ENCODE measurements at regions not wholly inside any gene's neighbourhood (a gene's known extent, or its start where the extent isn't known, plus 50 kb on each side); places are given as distances from the start of the nearest gene placed in this dataset.

DNA sequence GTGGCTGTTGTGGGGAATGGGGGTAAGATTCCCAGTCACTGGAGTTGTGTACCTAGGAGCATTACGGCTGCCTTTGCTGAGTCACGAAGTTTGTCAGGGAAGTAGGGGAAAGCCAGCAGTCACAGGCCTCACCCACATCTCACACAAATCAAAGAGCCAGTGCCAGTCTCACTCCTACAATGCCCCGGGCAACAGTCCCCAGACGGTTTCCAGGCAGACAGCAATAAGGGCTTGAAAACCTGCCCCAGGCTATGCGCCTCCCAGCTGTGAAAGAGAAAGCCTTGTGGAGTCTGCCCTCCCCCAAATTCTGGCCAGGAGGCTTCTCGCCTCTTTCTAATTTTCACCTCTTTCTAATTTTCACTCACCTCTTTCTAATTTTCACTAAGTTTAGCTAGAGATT, 142.3 kb upstream of the EDNRB start:
- TF ChIP-seq YEATS2 (CRISPR knock-in tag; IDR thresholded peaks at IDR 0.05; ENCODE audit: borderline replicate concordance) (no peak), CEBPB (IDR thresholded peaks at IDR 0.05; ENCODE audit: borderline replicate concordance, low read depth, low read length) (no peak), ZSCAN29 (CRISPR knock-in tag; conservative IDR thresholded peaks at IDR 0.05) (no peak), BHLHE40 (IDR thresholded peaks at IDR 0.05; ENCODE audit: low read length) (no peak), ARHGAP35 (CRISPR knock-in tag; IDR thresholded peaks at IDR 0.05; ENCODE audit: borderline replicate concordance) (no peak), XBP1 (CRISPR knock-in tag; IDR thresholded peaks at IDR 0.05) (no peak), SP5 (CRISPR knock-in tag; IDR thresholded peaks at IDR 0.05; ENCODE audit: borderline replicate concordance, low read depth) (no peak), POLR2AphosphoS5 (IDR thresholded peaks at IDR 0.05; ENCODE audit: low read depth, low read length) (no peak), MEIS1 (CRISPR knock-in tag; IDR thresholded peaks at IDR 0.05; ENCODE audit: borderline replicate concordance) (no peak)
- TF ChIP-seq, protein P1, sequence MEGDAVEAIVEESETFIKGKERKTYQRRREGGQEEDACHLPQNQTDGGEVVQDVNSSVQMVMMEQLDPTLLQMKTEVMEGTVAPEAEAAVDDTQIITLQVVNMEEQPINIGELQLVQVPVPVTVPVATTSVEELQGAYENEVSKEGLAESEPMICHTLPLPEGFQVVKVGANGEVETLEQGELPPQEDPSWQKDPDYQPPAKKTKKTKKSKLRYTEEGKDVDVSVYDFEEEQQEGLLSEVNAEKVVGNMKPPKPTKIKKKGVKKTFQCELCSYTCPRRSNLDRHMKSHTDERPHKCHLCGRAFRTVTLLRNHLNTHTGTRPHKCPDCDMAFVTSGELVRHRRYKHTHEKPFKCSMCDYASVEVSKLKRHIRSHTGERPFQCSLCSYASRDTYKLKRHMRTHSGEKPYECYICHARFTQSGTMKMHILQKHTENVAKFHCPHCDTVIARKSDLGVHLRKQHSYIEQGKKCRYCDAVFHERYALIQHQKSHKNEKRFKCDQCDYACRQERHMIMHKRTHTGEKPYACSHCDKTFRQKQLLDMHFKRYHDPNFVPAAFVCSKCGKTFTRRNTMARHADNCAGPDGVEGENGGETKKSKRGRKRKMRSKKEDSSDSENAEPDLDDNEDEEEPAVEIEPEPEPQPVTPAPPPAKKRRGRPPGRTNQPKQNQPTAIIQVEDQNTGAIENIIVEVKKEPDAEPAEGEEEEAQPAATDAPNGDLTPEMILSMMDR (CRISPR knock-in tag; IDR thresholded peaks at IDR 0.05), result no peak
- TF ChIP-seq, protein P2, sequence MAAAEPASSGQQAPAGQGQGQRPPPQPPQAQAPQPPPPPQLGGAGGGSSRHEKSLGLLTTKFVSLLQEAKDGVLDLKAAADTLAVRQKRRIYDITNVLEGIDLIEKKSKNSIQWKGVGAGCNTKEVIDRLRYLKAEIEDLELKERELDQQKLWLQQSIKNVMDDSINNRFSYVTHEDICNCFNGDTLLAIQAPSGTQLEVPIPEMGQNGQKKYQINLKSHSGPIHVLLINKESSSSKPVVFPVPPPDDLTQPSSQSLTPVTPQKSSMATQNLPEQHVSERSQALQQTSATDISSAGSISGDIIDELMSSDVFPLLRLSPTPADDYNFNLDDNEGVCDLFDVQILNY (CRISPR knock-in tag; conservative IDR thresholded peaks at IDR 0.05), result no peak

All from HepG2 (cell line).